GM21825 (cell line): ENCODE measurements at regions not wholly inside any gene's neighbourhood (a gene's known extent, or its start where the extent isn't known, plus 50 kb on each side); places are given as distances from the start of the nearest gene placed in this dataset.

Experiments used
- ATAC-seq: cut with Tn5 transposase; IDR thresholded peaks from one replicate; pipeline ENCODE4 v1.9.1; 2021; ENCODE audit warnings: mild to moderate bottlenecking, moderate library complexity; ENCODE audit not compliant: unreplicated experiment

GRCh38 chr6:164581563-164581962 is 727.8 kb downstream of the C6orf118 start:
- ATAC-seq, result no peak

- ATAC-seq, result no peak
Observed at GRCh38 chr6:164579035-164579434, 730.4 kb downstream of the C6orf118 start.

- ATAC-seq, result no peak
Observed at GRCh38 chr6:164578616-164579015, 730.8 kb downstream of the C6orf118 start.

- no peak for ATAC-seq
Observed at GRCh38 chr6:164570801-164571200, 738.6 kb downstream of the C6orf118 start.

- no peak for ATAC-seq
Observed at GRCh38 chr6:164569509-164569908, 739.9 kb downstream of the C6orf118 start.

GRCh38 chr6:164563924-164564323 is 745.5 kb downstream of the C6orf118 start:
- no peak for ATAC-seq

- no peak for ATAC-seq
Observed at GRCh38 chr6:164561656-164562055, 747.7 kb downstream of the C6orf118 start.

- ATAC-seq, result no peak
Observed at GRCh38 chr6:164554700-164555476, 754.5 kb downstream of the C6orf118 start.

- ATAC-seq, result no peak
Observed at GRCh38 chr6:164554226-164554625, 755.2 kb downstream of the C6orf118 start.

- ATAC-seq, result no peak
Observed at GRCh38 chr6:164551706-164552105, 757.7 kb downstream of the C6orf118 start.

- ATAC-seq, result no peak
Observed at GRCh38 chr6:164547076-164547475, 762.3 kb downstream of the C6orf118 start.

GRCh38 chr6:164546263-164546662 is 763.1 kb downstream of the C6orf118 start:
- ATAC-seq, result no peak

- ATAC-seq, result no peak
Observed at GRCh38 chr6:164534070-164534766, 775.2 kb downstream of the C6orf118 start.

- no peak for ATAC-seq
Observed at GRCh38 chr6:164533045-164533362, 776.4 kb downstream of the C6orf118 start.

- ATAC-seq, result no peak
Observed at GRCh38 chr6:164532198-164533044, 777.0 kb downstream of the C6orf118 start.

GRCh38 chr6:164531736-164532135 is 777.7 kb downstream of the C6orf118 start:
- ATAC-seq, result no peak

GRCh38 chr6:164528539-164528938 is 780.9 kb downstream of the C6orf118 start:
- ATAC-seq, result no peak

GRCh38 chr6:164523087-164523654 is 786.2 kb downstream of the C6orf118 start:
- no peak for ATAC-seq

- ATAC-seq, result no peak
Observed at GRCh38 chr6:164520916-164521315, 788.5 kb downstream of the C6orf118 start.

- peak; percentile 64 for ATAC-seq
Observed at GRCh38 chr6:164507206-164507940, 802.0 kb downstream of the C6orf118 start.

- ATAC-seq, result no peak
Observed at GRCh38 chr6:164505425-164505824, 804.0 kb downstream of the C6orf118 start.
